IPS-15b (cell line): ENCODE measurements at regions not wholly inside any gene's neighbourhood (a gene's known extent, or its start where the extent isn't known, plus 50 kb on each side); places are given as distances from the start of the nearest gene placed in this dataset.

ENCODE experiments used
- H3K27me3 ChIP-seq: one replicate; pipeline ENCODE4 v1.6.1; 2013; ENCODE audit warnings: low read length; ENCODE audit not compliant: control insufficient read depth, insufficient read depth
- H3K36me3 ChIP-seq: one replicate; pipeline ENCODE4 v1.6.1; 2013; ENCODE audit warnings: low read length; ENCODE audit not compliant: control insufficient read depth, insufficient read depth
- H3K4me1 ChIP-seq: one replicate; pipeline ENCODE4 v1.6.1; 2013; ENCODE audit warnings: mild to moderate bottlenecking, low read length; ENCODE audit not compliant: control insufficient read depth, insufficient read depth
- H3K4me3 ChIP-seq: one replicate; pipeline ENCODE4 v1.5.1; 2013; ENCODE audit warnings: low read depth, low read length
- H3K9ac ChIP-seq: one replicate; pipeline ENCODE4 v1.6.1; 2013; ENCODE audit warnings: low read depth, mild to moderate bottlenecking, low read length
- H3K9me3 ChIP-seq: one replicate; pipeline ENCODE4 v1.6.1; 2013; ENCODE audit warnings: mild to moderate bottlenecking, low read length; ENCODE audit not compliant: control insufficient read depth, insufficient read depth

- no peak overlapping the region for H3K4me3 ChIP-seq
- no peaks in the 10 kb centered on the region for H3K9me3 ChIP-seq
- no peak overlapping the region for H3K9ac ChIP-seq
- H3K4me1 ChIP-seq: peaks cover 3% of the 10 kb centered on the region
- H3K27me3 ChIP-seq: no peaks in the 10 kb centered on the region
- H3K36me3 ChIP-seq: no peaks in the 10 kb centered on the region
Observed at GRCh38 chr12:94791933-94792332, 141.6 kb upstream of the TMCC3 start.

- no peak overlapping the region for H3K4me3 ChIP-seq
- peaks cover 3% of the 10 kb centered on the region for H3K4me1 ChIP-seq
- no peak overlapping the region for H3K9ac ChIP-seq
- no peaks in the 10 kb centered on the region for H3K27me3 ChIP-seq
- no peaks in the 10 kb centered on the region for H3K9me3 ChIP-seq
- no peaks in the 10 kb centered on the region for H3K36me3 ChIP-seq
Observed at GRCh38 chr12:94790825-94791224, 140.5 kb upstream of the TMCC3 start.

DNA sequence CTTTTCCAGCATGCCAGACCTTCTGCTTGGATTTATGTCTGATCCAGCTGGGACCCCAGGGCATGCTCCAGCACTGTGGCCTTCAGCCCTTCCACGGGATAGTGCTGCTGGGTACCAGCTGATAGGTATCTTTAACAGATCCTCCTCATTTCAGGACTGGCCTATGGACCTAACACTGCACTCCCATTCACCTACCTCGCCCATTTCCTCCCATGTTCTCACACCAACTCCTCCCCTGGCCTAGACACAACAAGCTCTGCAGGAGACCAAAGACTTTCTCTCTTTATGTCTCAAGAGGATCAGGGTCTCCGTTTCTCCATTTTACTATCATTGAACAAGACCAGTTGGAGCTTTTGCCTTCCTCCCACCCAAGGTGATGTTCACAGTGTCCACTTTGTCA is 140.0 kb upstream of the TMCC3 start:
- Histone ChIP-seq H3K9ac (no peak overlapping the region), H3K9me3 (no peaks in the 10 kb centered on the region), H3K36me3 (no peaks in the 10 kb centered on the region), H3K4me1 (peaks cover 3% of the 10 kb centered on the region), H3K27me3 (no peaks in the 10 kb centered on the region), H3K4me3 (no peak overlapping the region)

GRCh38 chr12:94789510-94790225 is 139.3 kb upstream of the TMCC3 start:
- Histone ChIP-seq H3K4me1 (peaks cover 3% of the 10 kb centered on the region), H3K9ac (no peak overlapping the region), H3K36me3 (no peaks in the 10 kb centered on the region), H3K9me3 (no peaks in the 10 kb centered on the region), H3K4me3 (no peak overlapping the region), H3K27me3 (no peaks in the 10 kb centered on the region)

DNA sequence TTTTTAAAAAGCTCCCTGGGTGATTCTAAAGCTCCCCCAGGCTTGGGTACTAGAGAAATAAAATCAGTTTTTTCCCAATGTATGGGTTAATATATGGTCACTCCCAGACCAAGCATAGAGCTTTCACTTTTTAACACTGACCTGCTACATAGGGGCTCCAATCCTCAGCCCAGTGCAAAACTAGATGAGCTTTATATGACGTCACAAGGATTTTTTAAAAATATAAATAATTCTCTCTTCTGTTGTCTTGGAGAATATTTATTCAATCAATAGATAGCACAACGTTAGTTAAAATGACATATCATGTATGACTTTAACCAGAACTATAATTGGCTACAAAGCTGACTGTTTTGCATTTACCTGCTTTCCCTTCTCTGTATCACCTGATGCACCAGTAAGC is 137.9 kb upstream of the TMCC3 start:
- H3K9ac ChIP-seq: no peak overlapping the region
- H3K36me3 ChIP-seq: no peaks in the 10 kb centered on the region
- H3K9me3 ChIP-seq: no peaks in the 10 kb centered on the region
- peaks cover 3% of the 10 kb centered on the region for H3K4me1 ChIP-seq
- H3K27me3 ChIP-seq: no peaks in the 10 kb centered on the region
- no peak overlapping the region for H3K4me3 ChIP-seq

GRCh38 chr12:94786906-94787305 is 136.5 kb upstream of the TMCC3 start:
- Histone ChIP-seq H3K4me3 (no peak overlapping the region), H3K9ac (no peak overlapping the region), H3K4me1 (no peaks in the 10 kb centered on the region), H3K36me3 (no peaks in the 10 kb centered on the region), H3K27me3 (no peaks in the 10 kb centered on the region), H3K9me3 (no peaks in the 10 kb centered on the region)

GRCh38 chr12:94783862-94784261 is 133.5 kb upstream of the TMCC3 start:
- Histone ChIP-seq H3K4me1 (no peaks in the 10 kb centered on the region), H3K27me3 (no peaks in the 10 kb centered on the region), H3K9ac (no peak overlapping the region)

GRCh38 chr12:94783343-94783742 is 133.0 kb upstream of the TMCC3 start:
- H3K4me1 ChIP-seq: no peaks in the 10 kb centered on the region
- H3K27me3 ChIP-seq: no peaks in the 10 kb centered on the region
- no peak overlapping the region for H3K4me3 ChIP-seq
- H3K36me3 ChIP-seq: no peaks in the 10 kb centered on the region
- H3K9me3 ChIP-seq: no peaks in the 10 kb centered on the region
- H3K9ac ChIP-seq: no peak overlapping the region

More at GRCh38 chr12:94783862-94784261, 133.5 kb upstream of the TMCC3 start:
- H3K4me3 ChIP-seq: no peak overlapping the region
- no peaks in the 10 kb centered on the region for H3K36me3 ChIP-seq
- H3K9me3 ChIP-seq: no peaks in the 10 kb centered on the region

DNA sequence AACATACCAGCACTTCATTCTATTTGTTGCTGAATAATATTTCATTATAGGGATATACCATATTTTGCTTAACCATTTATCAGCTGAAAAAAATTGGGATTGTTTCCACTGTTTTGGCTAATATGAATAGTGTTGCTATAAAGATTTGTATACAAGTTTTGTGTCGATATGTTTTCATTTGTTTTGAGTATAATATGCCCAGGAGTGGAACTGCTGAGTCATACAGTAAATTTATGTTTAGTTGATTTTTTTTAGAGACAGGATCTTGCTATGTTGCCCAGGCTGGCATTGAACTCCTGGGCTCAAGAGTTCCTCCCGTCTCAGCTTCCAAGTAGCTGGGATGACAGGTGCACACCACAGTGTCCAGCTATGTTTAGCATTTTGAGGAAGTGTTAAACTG is 131.5 kb upstream of the TMCC3 start:
- Histone ChIP-seq H3K9me3 (no peaks in the 10 kb centered on the region), H3K4me1 (no peaks in the 10 kb centered on the region), H3K36me3 (no peaks in the 10 kb centered on the region), H3K4me3 (no peak overlapping the region), H3K9ac (no peak overlapping the region), H3K27me3 (no peaks in the 10 kb centered on the region)

- no peak overlapping the region for H3K4me3 ChIP-seq
- no peaks in the 10 kb centered on the region for H3K36me3 ChIP-seq
- H3K27me3 ChIP-seq: no peaks in the 10 kb centered on the region
- H3K9me3 ChIP-seq: no peaks in the 10 kb centered on the region
- H3K4me1 ChIP-seq: no peaks in the 10 kb centered on the region
- no peak overlapping the region for H3K9ac ChIP-seq
Observed at GRCh38 chr12:94779485-94779884, 129.1 kb upstream of the TMCC3 start.

GRCh38 chr12:94777936-94778335 is 127.6 kb upstream of the TMCC3 start:
- Histone ChIP-seq H3K27me3 (no peaks in the 10 kb centered on the region), H3K9ac (no peak overlapping the region), H3K4me3 (no peak overlapping the region), H3K4me1 (no peaks in the 10 kb centered on the region), H3K9me3 (no peaks in the 10 kb centered on the region), H3K36me3 (no peaks in the 10 kb centered on the region)

GRCh38 chr12:94775710-94776109 is 125.4 kb upstream of the TMCC3 start:
- Histone ChIP-seq H3K9ac (no peak overlapping the region), H3K36me3 (no peaks in the 10 kb centered on the region), H3K4me3 (no peak overlapping the region)

More at GRCh38 chr12:94775710-94776109, 125.4 kb upstream of the TMCC3 start:
- Histone ChIP-seq H3K27me3 (no peaks in the 10 kb centered on the region), H3K9me3 (no peaks in the 10 kb centered on the region), H3K4me1 (peaks cover 5% of the 10 kb centered on the region)
